ENCODE measurements at regions not wholly inside any gene's neighbourhood (a gene's known extent, or its start where the extent isn't known, plus 50 kb on each side); places are given as distances from the start of the nearest gene placed in this dataset.
"Not testable (repeated sequence)": the region's sequence is repeated elsewhere in the genome, so short reads cannot be mapped to it uniquely, and the experiment has no call there.

- no peak for DNase-seq (ENCODE audit: extremely low read depth in 1 of 2, low read depth in 1 of 2)
Measured at GRCh38 chr10:78599122-78599853, 469.5 kb upstream of the ZMIZ1 start.

GRCh38 chr10:78600121-78600665 lies 468.6 kb upstream of the ZMIZ1 start:
- no peak for DNase-seq (ENCODE audit: extremely low read depth in 1 of 2, low read depth in 1 of 2)

- DNase-seq (ENCODE audit: extremely low read depth in 1 of 2, low read depth in 1 of 2) = no peak
Measured at GRCh38 chr10:78600740-78601139, 468.0 kb upstream of the ZMIZ1 start.

- DNase-seq (ENCODE audit: extremely low read depth in 1 of 2, low read depth in 1 of 2) = peak in 1 of 2 donors; percentile 25
Measured at GRCh38 chr10:78602201-78602932, 466.4 kb upstream of the ZMIZ1 start.

- DNase-seq (ENCODE audit: extremely low read depth in 1 of 2, low read depth in 1 of 2) = no peak
Measured at GRCh38 chr10:78604286-78604685, 464.5 kb upstream of the ZMIZ1 start.

- DNase-seq (ENCODE audit: extremely low read depth in 1 of 2, low read depth in 1 of 2) = no peak
Measured at GRCh38 chr10:78604721-78605120, 464.0 kb upstream of the ZMIZ1 start.

GRCh38 chr10:78605800-78606350 lies 462.9 kb upstream of the ZMIZ1 start:
- DNase-seq (ENCODE audit: extremely low read depth in 1 of 2, low read depth in 1 of 2) = no peak

GRCh38 chr10:78606766-78607165 lies 462.0 kb upstream of the ZMIZ1 start:
- DNase-seq (ENCODE audit: extremely low read depth in 1 of 2, low read depth in 1 of 2) = not testable (repeated sequence)

- no peak for DNase-seq (ENCODE audit: extremely low read depth in 1 of 2, low read depth in 1 of 2)
Measured at GRCh38 chr10:78609976-78610375, 458.8 kb upstream of the ZMIZ1 start.

- DNase-seq (ENCODE audit: extremely low read depth in 1 of 2, low read depth in 1 of 2) = no peak
Measured at GRCh38 chr10:78613132-78613531, 455.6 kb upstream of the ZMIZ1 start.

- DNase-seq (ENCODE audit: extremely low read depth in 1 of 2, low read depth in 1 of 2) = no peak
Measured at GRCh38 chr10:78614267-78614666, 454.5 kb upstream of the ZMIZ1 start.

GRCh38 chr10:78614744-78615143 lies 454.0 kb upstream of the ZMIZ1 start:
- DNase-seq (ENCODE audit: extremely low read depth in 1 of 2, low read depth in 1 of 2) = no peak

GRCh38 chr10:78616125-78616695 lies 452.6 kb upstream of the ZMIZ1 start:
- no peak for DNase-seq (ENCODE audit: extremely low read depth in 1 of 2, low read depth in 1 of 2)

GRCh38 chr10:78617115-78617514 lies 451.7 kb upstream of the ZMIZ1 start:
- no peak for DNase-seq (ENCODE audit: extremely low read depth in 1 of 2, low read depth in 1 of 2)

GRCh38 chr10:78617631-78618030 lies 451.1 kb upstream of the ZMIZ1 start:
- DNase-seq (ENCODE audit: extremely low read depth in 1 of 2, low read depth in 1 of 2) = no peak

- no peak for DNase-seq (ENCODE audit: extremely low read depth in 1 of 2, low read depth in 1 of 2)
Measured at GRCh38 chr10:78618050-78618449, 450.7 kb upstream of the ZMIZ1 start.

- no peak for DNase-seq (ENCODE audit: extremely low read depth in 1 of 2, low read depth in 1 of 2)
Measured at GRCh38 chr10:78619115-78619851, 449.5 kb upstream of the ZMIZ1 start.

- DNase-seq (ENCODE audit: extremely low read depth in 1 of 2, low read depth in 1 of 2) = no peak
Measured at GRCh38 chr10:78619896-78620295, 448.9 kb upstream of the ZMIZ1 start.

- DNase-seq (ENCODE audit: extremely low read depth in 1 of 2, low read depth in 1 of 2) = no peak
Measured at GRCh38 chr10:78620985-78621799, 447.6 kb upstream of the ZMIZ1 start.

Data from stimulated activated CD8-positive, alpha-beta memory T cell treated with anti-CD3 and anti-CD28 coated beads, Interleukin-7, amount 100 ng/mL, for 48 hours (primary cell).